Ectodermal cell (in vitro differentiated cells): ENCODE measurements at regions not wholly inside any gene's neighbourhood (a gene's known extent, or its start where the extent isn't known, plus 50 kb on each side); places are given as distances from the start of the nearest gene placed in this dataset.

Source experiments
- H3K27ac ChIP-seq: 2 replicates; pipeline ENCODE4 v1.7.0; 2013; ENCODE audit warnings: mild to moderate bottlenecking, low read depth, low read length; ENCODE audit not compliant: insufficient read depth, poor library complexity, severe bottlenecking
- H3K27me3 ChIP-seq: 2 replicates; pipeline ENCODE4 v1.7.0; 2013; ENCODE audit warnings: mild to moderate bottlenecking, low read length; ENCODE audit not compliant: insufficient read depth, control insufficient read depth, poor library complexity, severe bottlenecking
- H3K36me3 ChIP-seq: one replicate; pipeline ENCODE4 v1.7.0; 2013; ENCODE audit warnings: low read length; ENCODE audit not compliant: control insufficient read depth, insufficient read depth
- H3K4me1 ChIP-seq: one replicate; pipeline ENCODE4 v1.7.0; 2013; ENCODE audit warnings: low read length; ENCODE audit not compliant: control insufficient read depth, insufficient read depth
- H3K4me3 ChIP-seq: 2 replicates; pipeline ENCODE4 v1.7.0; 2013; ENCODE audit warnings: low read depth, low read length, control low read depth; ENCODE audit not compliant: insufficient read depth
- H3K9me3 ChIP-seq: 2 replicates; pipeline ENCODE4 v1.7.0; 2013; ENCODE audit warnings: mild to moderate bottlenecking, low read length, moderate library complexity; ENCODE audit not compliant: control insufficient read depth
- WGBS, 2 experiments: methylation state at CpG; one replicate each; pipeline ENCODE4 v1.1.7; 2013; ENCODE audit warnings: missing lambda C conversion rate in 2 of 2; 5-methylcytosine and 5-hydroxymethylcytosine counted together

DNA sequence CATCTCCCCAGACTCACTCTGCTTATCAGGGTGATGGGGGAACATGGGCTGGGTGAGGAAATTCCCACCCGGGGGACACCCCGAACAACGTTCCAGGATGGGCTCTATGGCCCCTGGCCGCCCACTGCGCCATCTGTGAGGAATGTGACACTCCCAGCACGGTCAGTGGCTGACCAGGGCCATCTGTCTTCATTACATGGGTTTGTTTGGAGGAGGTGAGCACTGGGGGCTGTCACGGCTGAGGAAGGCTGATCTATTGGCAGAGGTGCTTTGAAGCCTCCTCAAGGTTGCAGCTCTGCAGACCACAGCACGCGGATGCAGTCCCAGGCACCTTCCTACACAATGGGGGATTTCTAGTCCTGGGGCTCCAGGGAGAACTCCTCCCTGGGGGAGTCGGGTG is 214.1 kb upstream of the FOXF1 start:
- no peak overlapping the region for H3K27ac ChIP-seq
- WGBS, 2 experiments: 82 to 85% methylated on average over 10 of the region's 10 CpGs
- no peak overlapping the region for H3K4me3 ChIP-seq
- H3K4me1 ChIP-seq: peaks cover 14% of the 10 kb centered on the region
- no peaks in the 10 kb centered on the region for H3K9me3 ChIP-seq
- no peaks in the 10 kb centered on the region for H3K36me3 ChIP-seq
- H3K27me3 ChIP-seq: peaks cover 98% of the 10 kb centered on the region

DNA sequence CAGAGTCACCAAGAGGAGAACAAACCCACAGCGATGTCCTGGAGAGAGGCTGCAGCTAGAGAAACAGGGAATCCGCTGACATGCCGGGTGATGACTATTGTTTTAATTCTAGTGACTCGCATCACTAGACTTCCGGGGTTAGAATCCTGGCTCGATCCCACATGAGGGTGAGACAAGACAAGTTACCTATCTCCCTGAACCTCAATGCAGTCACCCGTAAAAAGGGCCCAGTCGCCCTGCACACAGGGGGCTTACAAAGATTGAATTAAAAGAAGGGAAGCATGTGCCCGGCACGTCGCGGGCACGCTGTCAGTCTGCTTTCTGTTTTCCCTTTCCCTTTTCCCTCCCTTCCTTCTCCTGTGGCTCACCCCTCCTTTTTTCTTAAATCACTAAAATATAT is 212.9 kb upstream of the FOXF1 start:
- no peaks in the 10 kb centered on the region for H3K36me3 ChIP-seq
- H3K27ac ChIP-seq: no peak overlapping the region
- WGBS, 2 experiments: 49 to 53% methylated on average over 13 of the region's 13 CpGs
- H3K4me3 ChIP-seq: no peak overlapping the region
- H3K4me1 ChIP-seq: peaks cover 17% of the 10 kb centered on the region
- H3K27me3 ChIP-seq: peaks cover 95% of the 10 kb centered on the region
- no peaks in the 10 kb centered on the region for H3K9me3 ChIP-seq

GRCh38 chr16:86297866-86298757 is 212.2 kb upstream of the FOXF1 start:
- 50% methylated on average over 31 of the region's 31 CpGs for WGBS, 2 experiments
- no peak overlapping the region for H3K27ac ChIP-seq
- peaks cover 17% of the 10 kb centered on the region for H3K4me1 ChIP-seq
- H3K9me3 ChIP-seq: no peaks in the 10 kb centered on the region
- H3K27me3 ChIP-seq: peaks cover 88% of the 10 kb centered on the region
- no peaks in the 10 kb centered on the region for H3K36me3 ChIP-seq
- H3K4me3 ChIP-seq: no peak overlapping the region

GRCh38 chr16:86298758-86299134 is 211.6 kb upstream of the FOXF1 start:
- H3K27me3 ChIP-seq: peaks cover 81% of the 10 kb centered on the region
- H3K4me3 ChIP-seq: no peak overlapping the region
- no peak overlapping the region for H3K27ac ChIP-seq
- 75% methylated on average over 7 of the region's 7 CpGs for WGBS, 2 experiments
- no peaks in the 10 kb centered on the region for H3K36me3 ChIP-seq
- H3K9me3 ChIP-seq: no peaks in the 10 kb centered on the region
- peaks cover 17% of the 10 kb centered on the region for H3K4me1 ChIP-seq

GRCh38 chr16:86299882-86300610 is 210.3 kb upstream of the FOXF1 start:
- Histone ChIP-seq H3K27ac (no peak overlapping the region), H3K27me3 (peaks cover 68% of the 10 kb centered on the region)
- 90 to 91% methylated on average over 18 of the region's 18 CpGs for WGBS, 2 experiments

DNA sequence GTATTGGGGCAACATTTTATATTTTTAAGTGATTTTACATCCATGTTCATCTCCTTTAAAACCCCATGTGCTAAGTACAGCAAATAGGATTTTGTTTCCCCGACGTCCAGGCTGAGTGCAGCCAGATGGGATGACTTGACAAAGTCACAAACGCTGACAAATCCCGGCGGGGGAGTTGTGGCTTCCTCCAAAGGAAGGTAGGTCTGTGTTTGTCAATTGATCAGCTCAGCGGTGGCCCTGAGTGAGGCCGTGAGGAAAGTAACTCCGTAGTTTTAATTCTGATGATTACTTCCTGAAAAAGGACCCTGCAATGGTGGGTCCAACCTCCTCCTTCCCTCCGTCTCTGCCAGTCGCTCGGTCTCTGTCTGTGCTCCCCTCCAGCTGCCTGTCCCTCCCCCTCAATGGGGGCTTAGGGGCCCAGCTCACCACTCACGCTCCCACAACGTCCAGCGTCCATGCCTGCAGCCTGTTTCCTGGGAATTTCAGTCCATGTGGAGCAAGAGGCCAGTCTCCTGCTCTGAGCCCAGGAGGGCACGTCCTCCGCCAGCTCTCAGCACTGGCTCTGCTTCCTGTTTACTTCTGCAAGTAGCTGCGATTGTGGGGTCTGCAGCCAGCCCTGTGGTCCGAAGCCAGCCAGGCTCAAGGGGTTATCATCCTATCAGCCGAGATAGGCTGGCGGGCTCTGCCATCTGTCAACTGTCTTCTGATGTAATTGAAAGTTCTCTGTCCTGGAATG is 209.4 kb upstream of the FOXF1 start:
- peaks cover 17% of the 10 kb centered on the region for H3K4me1 ChIP-seq
- no peak overlapping the region for H3K27ac ChIP-seq
- H3K36me3 ChIP-seq: no peaks in the 10 kb centered on the region
- H3K9me3 ChIP-seq: no peaks in the 10 kb centered on the region
- H3K27me3 ChIP-seq: peaks cover 60% of the 10 kb centered on the region
- H3K4me3 ChIP-seq: peak overlapping the region; percentile 0
- 24% methylated on average over 20 of the region's 20 CpGs for WGBS, 2 experiments

More at GRCh38 chr16:86299882-86300610, 210.3 kb upstream of the FOXF1 start:
- Histone ChIP-seq H3K4me3 (no peak overlapping the region), H3K9me3 (no peaks in the 10 kb centered on the region), H3K4me1 (peaks cover 17% of the 10 kb centered on the region), H3K36me3 (no peaks in the 10 kb centered on the region)

DNA sequence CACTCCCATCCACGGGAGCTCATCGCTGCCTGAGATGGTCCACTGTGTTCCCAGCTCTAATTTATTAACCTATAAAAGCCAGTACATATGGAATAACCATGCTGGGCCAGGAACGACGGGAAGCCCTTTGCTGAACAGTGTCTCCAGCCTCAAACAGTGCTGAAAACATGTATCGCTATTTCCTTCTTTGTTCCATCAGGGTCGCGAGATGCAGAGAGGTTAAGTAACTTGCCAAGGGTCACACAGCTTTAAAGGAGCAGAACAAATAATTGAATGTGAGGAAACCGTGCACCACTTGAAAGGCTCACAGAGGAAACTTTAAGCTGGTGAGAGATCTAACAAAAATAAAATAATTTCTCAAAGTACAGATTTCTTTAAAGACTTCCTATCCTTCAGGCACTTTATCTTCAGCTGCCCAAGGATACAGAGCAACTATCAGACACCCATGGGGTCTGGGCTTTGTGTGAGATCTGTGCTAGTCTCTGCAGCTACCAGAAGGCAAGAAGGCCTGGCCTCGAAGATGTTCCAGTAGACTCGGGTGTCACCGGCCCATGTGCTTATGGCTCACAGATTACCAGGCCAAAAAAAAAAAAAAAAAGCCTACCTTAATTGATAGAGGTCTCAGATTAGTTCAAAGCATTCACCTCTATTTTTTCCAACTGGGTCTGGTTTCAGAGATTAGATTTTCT is 207.8 kb upstream of the FOXF1 start:
- Histone ChIP-seq H3K27me3 (peaks cover 43% of the 10 kb centered on the region), H3K9me3 (no peaks in the 10 kb centered on the region), H3K4me3 (no peak overlapping the region), H3K27ac (no peak overlapping the region), H3K4me1 (peaks cover 17% of the 10 kb centered on the region), H3K36me3 (no peaks in the 10 kb centered on the region)
- WGBS, 2 experiments: 91 to 94% methylated on average over 11 of the region's 11 CpGs

- H3K27ac ChIP-seq: no peak overlapping the region
- no peaks in the 10 kb centered on the region for H3K9me3 ChIP-seq
- H3K4me1 ChIP-seq: peaks cover 9% of the 10 kb centered on the region
- H3K36me3 ChIP-seq: no peaks in the 10 kb centered on the region
- 85 to 86% methylated on average over 41 of the region's 41 CpGs for WGBS, 2 experiments
- H3K4me3 ChIP-seq: no peak overlapping the region
- H3K27me3 ChIP-seq: peaks cover 29% of the 10 kb centered on the region
Observed at GRCh38 chr16:86303787-86304678, 206.3 kb upstream of the FOXF1 start.

GRCh38 chr16:86304868-86305267 is 205.5 kb upstream of the FOXF1 start:
- WGBS, 2 experiments: 80 to 81% methylated on average over 2 of the region's 2 CpGs

More at GRCh38 chr16:86304868-86305267, 205.5 kb upstream of the FOXF1 start:
- Histone ChIP-seq H3K9me3 (no peaks in the 10 kb centered on the region), H3K4me1 (peaks cover 9% of the 10 kb centered on the region), H3K27ac (no peak overlapping the region), H3K4me3 (no peak overlapping the region), H3K27me3 (peaks cover 20% of the 10 kb centered on the region), H3K36me3 (no peaks in the 10 kb centered on the region)
